Endometrium (tissue), 2 donors: ENCODE measurements at regions not wholly inside any gene's neighbourhood (a gene's known extent, or its start where the extent isn't known, plus 50 kb on each side); places are given as distances from the start of the nearest gene placed in this dataset.

ENCODE experiments used
- FAIRE-seq: peaks from 2 replicates; lab custom pipeline; 2012; peaks lifted over from hg19 to GRCh38; lab: Jason Lieb, UNC
- donor health status: control.
- donor health status: control.

GRCh38 chr6:91521999-91522398 is 935.1 kb upstream of the MAP3K7 start:
- FAIRE-seq: no peak

- FAIRE-seq: no peak
These were observed 922.8 kb upstream of the MAP3K7 start for GRCh38 chr6:91509711-91510110.

GRCh38 chr6:91509039-91509438 is 922.2 kb upstream of the MAP3K7 start:
- no peak for FAIRE-seq

GRCh38 chr6:91506509-91506908 is 919.6 kb upstream of the MAP3K7 start:
- FAIRE-seq: no peak

- FAIRE-seq: peak; percentile 29
These were observed 918.3 kb upstream of the MAP3K7 start for GRCh38 chr6:91505199-91505598.

GRCh38 chr6:91501930-91502329 is 915.1 kb upstream of the MAP3K7 start:
- FAIRE-seq: no peak

- no peak for FAIRE-seq
These were observed 913.9 kb upstream of the MAP3K7 start for GRCh38 chr6:91500689-91501303.

GRCh38 chr6:91498576-91498975 is 911.7 kb upstream of the MAP3K7 start:
- FAIRE-seq: no peak

- FAIRE-seq: no peak
These were observed 910.9 kb upstream of the MAP3K7 start for GRCh38 chr6:91497770-91498169.

- FAIRE-seq: no peak
These were observed 903.9 kb upstream of the MAP3K7 start for GRCh38 chr6:91490671-91491301.

GRCh38 chr6:91487696-91488392 is 901.0 kb upstream of the MAP3K7 start:
- no peak for FAIRE-seq

- FAIRE-seq: no peak
These were observed 899.3 kb upstream of the MAP3K7 start for GRCh38 chr6:91486200-91486599.

GRCh38 chr6:91485047-91485446 is 898.2 kb upstream of the MAP3K7 start:
- FAIRE-seq: no peak

GRCh38 chr6:91483415-91484105 is 896.7 kb upstream of the MAP3K7 start:
- no peak for FAIRE-seq

- FAIRE-seq: no peak
These were observed 895.6 kb upstream of the MAP3K7 start for GRCh38 chr6:91482498-91482897.

- FAIRE-seq: no peak
These were observed 893.5 kb upstream of the MAP3K7 start for GRCh38 chr6:91480402-91480801.

- FAIRE-seq: no peak
These were observed 890.8 kb upstream of the MAP3K7 start for GRCh38 chr6:91477688-91478087.

- no peak for FAIRE-seq
These were observed 889.1 kb upstream of the MAP3K7 start for GRCh38 chr6:91476000-91476399.

- no peak for FAIRE-seq
These were observed 878.5 kb upstream of the MAP3K7 start for GRCh38 chr6:91465393-91465792.

GRCh38 chr6:91464718-91465117 is 877.8 kb upstream of the MAP3K7 start:
- no peak for FAIRE-seq

- FAIRE-seq: no peak
These were observed 877.3 kb upstream of the MAP3K7 start for GRCh38 chr6:91464201-91464600.

- FAIRE-seq: no peak
These were observed 875.4 kb upstream of the MAP3K7 start for GRCh38 chr6:91462241-91462640.
